Jurkat, Clone E6-1 (cell line): ENCODE measurements at regions not wholly inside any gene's neighbourhood (a gene's known extent, or its start where the extent isn't known, plus 50 kb on each side); places are given as distances from the start of the nearest gene placed in this dataset.
A peak's percentile ranks its signal among the peaks of the same experiment; 100 is the strongest.

Experiments
- DNase-seq: peaks from one replicate; pipeline ENCODE4 v3.0.0-alpha.2; 2011; ENCODE audit warnings: low read depth, low spot score
- H3K4me3 ChIP-seq: 2 replicates; pipeline ENCODE4 v1.5.1; 2011; ENCODE audit warnings: mild to moderate bottlenecking, low read length, control low read depth, moderate library complexity

DNA sequence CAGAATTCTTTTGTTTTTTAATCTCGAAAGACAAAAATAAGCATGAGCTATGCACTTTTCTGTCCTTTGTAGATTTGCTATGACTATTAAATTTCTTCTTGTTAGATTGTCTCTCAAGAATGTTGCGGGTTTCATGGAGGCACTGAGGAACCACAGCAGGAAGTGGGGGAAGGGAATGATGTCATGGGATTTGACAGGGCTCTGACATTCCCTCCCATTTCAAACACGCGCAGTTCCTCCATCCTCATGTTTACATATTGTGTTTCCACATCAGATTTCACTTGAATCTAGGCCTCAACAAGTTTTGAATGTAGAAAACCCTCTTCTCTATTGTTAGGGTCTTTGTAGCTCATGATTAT lies 154.8 kb downstream of the PALM2AKAP2 start:
- no peak for DNase-seq
- H3K4me3 ChIP-seq, result no peak overlapping the region

DNA sequence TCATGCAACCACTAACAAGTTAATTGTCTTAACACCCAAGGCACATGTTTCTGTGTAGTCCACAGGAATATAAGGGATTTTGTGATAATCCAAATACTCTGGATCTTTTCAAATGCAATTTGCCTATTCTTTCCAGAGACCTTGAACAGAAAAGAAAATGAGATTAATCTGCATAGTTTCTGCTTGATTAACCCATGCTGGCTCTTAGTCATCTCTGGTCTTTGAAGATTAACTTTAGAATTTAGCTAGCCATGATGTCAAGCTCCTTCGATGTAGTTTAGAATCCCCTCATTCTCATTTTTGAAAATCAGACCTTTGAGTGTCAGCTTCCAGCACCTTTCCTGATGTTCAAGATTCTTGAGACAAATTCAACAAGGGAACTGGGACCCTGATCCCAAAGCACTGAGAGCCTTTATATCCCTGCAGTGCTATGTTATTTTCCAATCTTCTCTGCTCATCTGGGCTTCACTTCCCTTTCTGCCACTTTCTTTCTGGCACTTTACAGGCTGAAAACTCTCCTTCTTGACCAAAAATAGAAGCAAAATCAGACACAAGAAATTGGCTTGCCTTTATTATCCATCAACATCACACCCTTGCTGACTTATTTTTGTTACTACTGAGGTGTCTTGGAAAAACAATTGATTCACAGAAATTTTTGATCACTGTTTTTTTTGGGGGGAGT lies 155.5 kb downstream of the PALM2AKAP2 start:
- H3K4me3 ChIP-seq, result no peak overlapping the region
- no peak for DNase-seq

DNA sequence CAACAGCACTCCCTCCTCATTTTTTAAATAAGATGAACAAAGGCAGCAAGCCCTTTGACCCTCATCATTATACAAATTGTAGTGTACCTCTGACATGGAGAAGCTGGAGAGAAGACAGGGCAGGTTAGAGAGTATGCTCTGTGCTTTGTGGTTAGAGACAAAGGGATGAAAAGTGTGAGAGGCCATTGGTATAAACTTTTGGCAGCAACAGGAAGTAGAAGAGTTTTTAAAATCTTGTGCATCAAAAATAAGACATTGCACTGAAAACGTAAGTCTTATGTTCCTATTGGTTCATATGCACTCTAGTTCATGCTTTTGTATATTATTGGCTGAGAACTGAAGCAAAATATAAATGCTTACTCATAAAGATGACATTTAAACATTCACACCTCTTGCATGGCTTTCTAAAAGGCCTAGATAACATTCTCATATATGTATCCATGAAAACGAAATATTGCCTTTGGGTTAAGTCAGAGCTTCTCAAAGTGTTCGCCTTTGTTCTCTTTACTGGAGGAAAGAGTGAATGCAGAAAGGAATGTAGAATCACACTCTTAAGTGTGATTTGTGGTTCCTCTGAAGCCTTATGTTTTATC lies 158.0 kb downstream of the PALM2AKAP2 start:
- DNase-seq, result no peak
- no peak overlapping the region for H3K4me3 ChIP-seq

DNA sequence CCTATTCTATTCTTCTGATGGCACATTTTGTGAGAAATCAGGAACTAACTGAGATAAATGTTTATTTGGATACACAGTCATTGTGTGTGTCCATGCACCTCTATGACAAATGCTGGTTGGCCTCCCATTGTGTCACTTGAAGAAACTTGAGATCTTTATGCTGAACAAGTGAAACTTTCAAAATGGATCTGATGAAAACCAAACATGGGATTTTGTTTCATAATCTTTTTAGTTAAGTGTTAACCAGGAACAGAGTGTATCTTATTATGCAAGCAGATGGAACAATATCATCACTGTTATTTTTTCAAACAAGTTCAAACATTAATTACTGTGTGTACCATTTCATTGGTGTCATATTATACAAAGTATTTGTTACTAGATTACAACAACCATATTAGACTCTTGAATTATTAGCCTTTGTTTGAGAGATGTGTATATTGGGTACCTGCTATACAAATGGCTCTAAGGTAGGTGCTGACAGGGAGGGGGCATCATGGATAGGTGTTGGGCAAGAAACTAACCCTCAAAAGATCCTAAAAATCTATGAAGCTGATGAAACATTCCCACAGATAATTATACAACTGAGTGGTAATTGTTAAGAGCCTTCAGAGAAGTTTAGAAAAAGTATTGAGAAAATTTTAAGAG lies 159.8 kb downstream of the PALM2AKAP2 start:
- no peak for DNase-seq
- no peak overlapping the region for H3K4me3 ChIP-seq

DNA sequence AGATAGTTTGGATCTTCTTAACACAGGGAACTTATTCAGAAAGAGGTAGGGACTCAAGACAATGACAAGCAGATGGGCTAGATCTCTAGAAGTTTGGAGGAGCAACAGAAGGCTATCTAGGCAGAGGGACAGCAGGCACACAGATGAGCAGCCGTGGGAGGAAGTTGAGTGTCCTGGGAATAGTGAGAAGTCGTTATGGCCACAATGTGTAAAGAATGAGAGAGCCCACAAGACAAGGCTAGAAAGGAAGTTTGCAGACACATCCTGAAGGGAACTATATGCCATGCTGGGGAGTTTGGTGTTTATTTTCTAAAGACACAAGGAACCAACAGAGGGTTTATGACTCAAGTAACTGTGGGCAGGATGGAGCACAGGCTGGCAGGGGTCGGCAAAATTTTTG lies 160.6 kb downstream of the PALM2AKAP2 start:
- no peak for DNase-seq
- no peak overlapping the region for H3K4me3 ChIP-seq

DNA sequence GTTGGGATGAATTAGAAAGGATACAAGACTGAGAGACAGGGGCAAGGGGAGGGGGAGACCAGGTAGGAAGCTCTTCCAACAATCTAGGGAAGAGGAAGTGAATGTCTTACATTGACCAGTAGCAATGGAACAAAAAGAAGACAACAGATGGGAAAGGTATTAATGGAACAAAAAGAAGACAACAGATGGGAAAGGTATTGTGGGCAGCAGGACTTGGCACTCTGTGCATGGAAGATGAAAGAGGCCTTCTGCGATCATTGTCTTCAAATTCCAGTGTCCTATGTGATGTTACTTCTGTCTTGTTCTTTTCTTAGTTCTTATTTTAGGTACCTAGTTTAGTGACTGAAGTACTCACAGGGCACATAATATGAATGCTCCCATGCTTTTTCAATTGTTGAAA lies 161.8 kb downstream of the PALM2AKAP2 start:
- no peak overlapping the region for H3K4me3 ChIP-seq
- DNase-seq, result no peak

DNA sequence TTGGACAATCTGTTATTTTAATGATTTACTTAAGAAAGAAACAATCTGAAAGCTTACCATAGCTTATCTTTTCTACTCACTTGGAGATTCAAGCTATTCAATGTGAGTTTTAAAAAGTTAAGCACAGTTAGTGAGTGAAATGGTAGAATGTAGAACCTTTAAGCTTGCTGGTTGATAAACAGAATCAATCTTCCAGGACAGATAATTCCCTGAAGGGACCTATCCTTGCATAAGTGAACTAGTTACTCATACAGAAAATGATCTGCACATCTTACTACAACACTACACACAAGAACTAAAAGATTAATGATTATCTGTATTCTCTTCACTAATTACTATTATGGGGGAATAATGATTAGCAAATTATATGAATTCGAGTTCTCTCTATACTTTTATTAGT lies 165.6 kb downstream of the PALM2AKAP2 start:
- no peak for DNase-seq
- no peak overlapping the region for H3K4me3 ChIP-seq

DNA sequence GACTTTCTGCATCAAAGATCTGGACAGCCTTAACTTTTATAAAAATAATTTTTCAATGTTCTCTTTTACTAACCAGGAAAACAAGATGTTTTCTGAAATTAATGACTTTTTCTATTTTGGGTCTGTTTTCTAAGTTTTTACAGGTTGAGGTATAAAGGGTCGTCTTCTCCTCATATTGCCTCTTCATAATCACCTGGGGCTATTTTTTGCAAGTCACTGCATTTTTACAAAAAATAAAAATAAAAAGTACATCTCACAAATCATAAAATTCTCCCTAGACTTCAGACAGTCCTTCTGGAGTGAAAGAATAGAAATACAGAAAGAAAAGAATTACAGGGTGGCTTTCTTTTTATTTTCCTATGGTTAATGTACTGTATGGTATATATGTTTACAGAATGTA lies 168.5 kb downstream of the PALM2AKAP2 start:
- no peak overlapping the region for H3K4me3 ChIP-seq
- DNase-seq, result no peak

DNA sequence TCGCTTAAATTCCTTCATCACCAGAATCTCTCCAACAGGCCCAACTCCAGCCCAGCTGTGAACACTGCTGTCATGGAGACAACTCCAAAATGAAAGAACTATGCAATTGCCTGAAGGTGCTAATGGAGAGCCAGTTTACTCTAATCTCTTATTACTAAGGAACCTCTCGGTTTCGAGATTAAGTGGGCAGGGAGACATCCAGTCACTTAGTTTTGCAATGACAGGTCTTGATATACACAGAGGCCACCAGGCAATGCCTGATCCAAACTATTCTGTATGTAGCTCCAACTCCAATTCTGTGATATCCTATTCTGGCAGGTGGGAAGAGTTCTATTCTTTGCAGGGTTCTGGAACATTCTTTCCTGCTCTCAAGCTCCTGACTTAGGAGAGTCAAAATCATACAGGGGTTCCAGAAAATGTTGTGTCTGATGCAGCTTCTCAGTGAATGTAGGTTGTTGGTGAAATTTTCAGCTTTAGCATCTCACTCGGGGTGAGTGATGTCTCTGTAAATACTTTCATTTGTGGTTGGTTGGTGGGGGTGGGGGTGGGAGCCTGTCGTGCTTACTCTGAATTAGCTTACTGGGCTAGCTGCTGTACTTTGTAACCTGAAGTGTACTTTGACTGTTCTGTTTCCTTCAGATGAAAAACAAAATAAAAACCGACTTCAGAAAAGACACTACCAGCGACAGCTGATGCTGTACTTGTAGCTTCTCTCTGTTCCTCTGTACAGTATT lies 170.9 kb downstream of the PALM2AKAP2 start:
- no peak for DNase-seq
- no peak overlapping the region for H3K4me3 ChIP-seq

DNA sequence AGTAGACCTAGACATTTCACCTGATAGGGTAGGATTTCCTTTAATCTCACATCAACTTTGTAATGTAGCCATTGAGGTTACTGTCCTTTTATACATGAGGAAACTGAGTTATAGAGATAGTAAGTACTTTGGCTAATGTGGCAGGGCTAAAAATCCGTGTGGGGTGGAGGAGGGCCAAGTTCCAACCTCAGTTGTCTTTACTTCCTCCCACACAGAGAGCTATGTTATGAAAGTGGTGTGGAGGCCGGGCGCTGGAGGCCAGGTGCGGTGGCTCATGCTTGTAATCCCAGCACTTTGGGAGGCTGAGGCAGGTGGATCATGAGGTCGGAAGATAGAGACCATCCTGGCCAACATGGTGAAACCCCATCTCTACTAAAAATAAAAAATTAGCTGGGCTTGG lies 173.3 kb downstream of the PALM2AKAP2 start:
- peak; percentile 52 for DNase-seq
- no peak overlapping the region for H3K4me3 ChIP-seq

DNA sequence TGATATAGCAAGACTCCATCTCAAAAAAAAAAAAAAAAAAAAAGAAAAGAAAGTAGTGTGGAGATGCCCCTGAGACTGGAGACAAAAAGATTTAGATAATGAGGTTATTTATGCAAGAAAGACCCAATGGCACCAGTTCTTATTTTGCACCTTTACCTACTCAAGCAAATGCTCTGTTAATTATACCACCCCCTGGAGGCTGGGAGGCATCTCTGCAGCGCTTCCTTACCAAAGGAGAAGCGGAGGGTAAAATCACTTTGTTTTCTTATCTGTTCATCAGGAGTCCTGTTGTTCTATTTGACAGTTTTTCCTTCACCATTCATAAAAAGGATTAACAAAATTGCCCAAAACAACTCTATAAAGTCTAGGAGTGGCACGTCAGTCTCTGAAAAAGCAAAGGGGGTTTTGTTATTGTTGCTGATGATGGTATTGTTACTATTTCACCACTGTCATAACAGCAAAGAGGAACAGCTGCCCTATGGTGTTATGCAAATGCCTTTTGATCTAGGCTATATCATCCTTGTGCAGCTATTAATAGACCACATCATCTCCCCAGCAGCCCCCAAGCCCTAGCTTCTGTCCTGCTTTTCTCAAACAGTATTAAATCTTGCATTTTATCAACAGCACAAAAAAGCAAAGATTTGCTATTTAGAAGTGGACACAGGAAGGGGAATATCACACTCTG lies 174.0 kb downstream of the PALM2AKAP2 start:
- DNase-seq, result no peak
- no peak overlapping the region for H3K4me3 ChIP-seq

DNA sequence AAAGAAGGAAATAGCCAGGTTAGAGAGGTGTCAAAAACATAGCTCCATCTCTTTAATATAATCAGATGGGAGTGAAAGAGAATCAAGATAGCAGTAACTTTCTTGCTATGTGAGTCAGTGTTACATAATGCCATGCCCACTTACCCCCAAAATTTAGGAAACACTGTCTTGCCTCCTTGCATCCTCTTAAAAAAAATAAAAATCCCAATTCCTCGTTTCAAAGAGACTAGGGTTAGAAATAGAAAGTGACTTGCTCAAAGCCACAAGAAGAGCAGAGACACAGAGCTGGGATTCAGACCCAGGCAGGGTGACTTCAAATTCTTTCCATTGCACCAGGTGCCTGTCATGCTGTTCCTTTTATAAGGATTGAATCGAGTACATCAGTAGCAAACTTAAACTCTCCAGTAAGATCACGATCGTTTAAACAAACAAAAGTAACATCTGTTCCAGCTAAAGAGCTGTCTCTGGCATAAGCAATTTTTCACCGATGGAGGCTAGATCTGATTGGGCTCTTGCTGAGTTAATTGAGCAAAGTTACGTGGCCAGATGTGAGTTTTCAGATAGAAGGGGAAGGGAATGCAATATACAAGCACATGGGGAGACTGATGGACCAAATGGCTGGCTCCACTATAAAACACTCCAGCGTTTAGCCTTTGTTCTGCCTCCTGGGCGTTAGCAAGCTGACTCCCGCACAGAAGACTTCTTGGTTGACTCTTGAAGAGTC lies 176.9 kb downstream of the PALM2AKAP2 start:
- no peak overlapping the region for H3K4me3 ChIP-seq
- no peak for DNase-seq

DNA sequence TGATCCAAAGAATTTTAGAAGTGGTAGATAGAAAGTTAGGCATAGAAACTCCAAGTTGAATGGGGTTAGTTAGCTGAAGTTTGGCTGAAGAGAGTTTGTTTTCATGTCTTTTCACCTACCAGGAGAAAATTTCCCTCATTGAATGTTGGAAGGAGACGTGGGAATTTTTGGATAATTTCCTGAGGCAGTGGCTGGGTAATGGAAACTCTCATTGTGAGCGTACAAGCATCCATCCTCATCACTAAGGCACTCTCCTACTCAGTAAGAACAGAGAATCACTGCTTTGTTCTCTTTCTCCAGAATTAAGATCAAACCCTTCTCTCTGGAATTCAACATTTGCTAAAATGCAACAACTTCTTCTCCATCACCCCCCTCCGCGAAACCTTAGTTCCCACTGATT lies 179.7 kb downstream of the PALM2AKAP2 start:
- no peak for DNase-seq
- H3K4me3 ChIP-seq, result no peak overlapping the region

DNA sequence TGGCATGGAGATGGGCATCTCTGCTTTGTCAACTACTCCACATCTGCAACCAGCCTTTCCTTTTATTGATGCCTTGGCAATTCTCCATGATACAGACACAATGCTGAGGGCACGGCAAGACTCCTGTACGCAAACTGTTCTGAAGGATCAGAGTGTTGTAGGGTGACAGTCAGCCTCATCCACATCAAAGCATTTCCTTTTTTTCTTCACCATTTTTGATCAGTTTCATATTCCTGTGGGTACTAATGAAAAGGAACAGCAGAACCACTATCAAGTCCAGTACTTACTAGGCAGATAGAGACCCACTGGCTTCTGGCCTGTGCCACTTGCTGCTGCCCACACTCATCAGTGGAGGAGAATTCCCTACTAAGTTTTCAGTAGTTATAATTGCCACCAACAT lies 181.6 kb downstream of the PALM2AKAP2 start:
- DNase-seq, result no peak
- H3K4me3 ChIP-seq, result no peak overlapping the region

DNA sequence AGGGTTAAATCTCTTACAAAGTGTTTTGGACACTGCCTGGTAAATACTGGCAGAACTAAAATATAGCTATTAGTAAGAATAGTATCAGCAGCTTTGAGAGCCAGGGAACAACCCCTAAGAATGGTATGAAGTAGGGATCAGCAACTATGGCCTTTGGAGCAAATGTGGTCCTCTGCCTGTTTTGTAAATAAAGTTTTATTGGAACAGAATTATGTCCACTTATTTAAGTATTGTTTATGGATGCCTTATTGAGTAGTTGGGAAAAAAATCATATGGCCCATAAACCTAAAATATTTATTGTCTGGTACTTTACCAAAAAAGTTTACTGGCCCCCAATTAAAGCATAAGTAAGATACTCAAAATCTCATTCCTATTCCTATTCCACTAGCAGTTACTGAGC lies 182.2 kb downstream of the PALM2AKAP2 start:
- no peak for DNase-seq
- H3K4me3 ChIP-seq, result no peak overlapping the region

DNA sequence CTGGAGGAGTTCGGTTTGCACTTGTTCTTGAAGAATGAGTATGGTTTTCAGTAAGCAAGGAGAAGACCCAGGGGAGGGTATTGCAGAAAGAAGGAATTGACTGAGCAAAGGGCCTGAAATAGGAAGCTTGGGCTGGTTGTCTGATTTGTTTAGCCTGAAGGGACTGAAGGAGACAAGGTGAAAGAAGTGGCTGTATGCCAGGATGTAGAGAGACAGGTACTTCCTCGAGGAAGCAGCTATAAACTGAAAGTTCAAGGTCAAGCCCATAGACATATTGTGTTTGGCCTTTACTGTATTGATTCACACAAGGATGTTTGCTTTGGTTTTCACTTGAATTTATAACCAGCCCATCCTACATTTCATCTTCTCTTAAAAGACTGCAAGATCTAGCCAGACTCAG lies 183.1 kb downstream of the PALM2AKAP2 start:
- no peak overlapping the region for H3K4me3 ChIP-seq
- no peak for DNase-seq

DNA sequence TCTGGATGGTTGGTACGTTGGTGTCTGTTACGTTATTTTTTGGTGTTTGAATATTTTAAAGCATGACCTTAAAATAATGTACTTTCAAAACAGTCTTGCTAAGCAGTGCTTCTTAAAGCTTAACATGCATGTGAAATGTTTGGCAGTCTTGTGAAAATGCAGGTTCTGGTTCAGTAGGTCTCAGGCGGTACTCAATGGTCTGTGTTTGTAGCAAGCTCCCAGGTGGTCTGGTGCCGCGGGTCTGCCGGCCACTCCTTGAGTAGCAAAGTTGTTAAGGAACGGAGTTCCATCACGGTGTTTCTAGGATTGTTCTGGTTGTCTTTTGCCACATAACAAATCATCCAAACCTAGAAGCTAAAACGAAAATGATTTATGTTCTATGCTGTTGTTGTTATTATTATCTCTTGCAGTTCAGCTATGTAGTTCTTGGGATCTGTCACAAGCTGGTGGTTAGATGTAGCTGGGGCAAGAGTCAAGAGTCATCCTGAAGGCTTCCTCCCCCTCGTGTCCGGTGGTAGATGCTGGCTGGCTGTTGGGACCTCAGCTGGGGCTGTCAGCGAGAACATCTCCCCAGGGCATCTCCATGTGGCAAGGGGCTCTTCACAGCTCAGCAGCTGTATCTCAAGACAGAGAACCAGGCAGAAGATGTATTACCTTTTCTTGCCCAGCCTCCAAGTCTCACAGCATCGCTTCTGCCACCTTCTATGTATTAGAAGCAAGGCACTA lies 186.8 kb downstream of the PALM2AKAP2 start:
- no peak for DNase-seq
- no peak overlapping the region for H3K4me3 ChIP-seq
